ENCODE measurements at regions not wholly inside any gene's neighbourhood (a gene's known extent, or its start where the extent isn't known, plus 50 kb on each side); places are given as distances from the start of the nearest gene placed in this dataset.

DNA sequence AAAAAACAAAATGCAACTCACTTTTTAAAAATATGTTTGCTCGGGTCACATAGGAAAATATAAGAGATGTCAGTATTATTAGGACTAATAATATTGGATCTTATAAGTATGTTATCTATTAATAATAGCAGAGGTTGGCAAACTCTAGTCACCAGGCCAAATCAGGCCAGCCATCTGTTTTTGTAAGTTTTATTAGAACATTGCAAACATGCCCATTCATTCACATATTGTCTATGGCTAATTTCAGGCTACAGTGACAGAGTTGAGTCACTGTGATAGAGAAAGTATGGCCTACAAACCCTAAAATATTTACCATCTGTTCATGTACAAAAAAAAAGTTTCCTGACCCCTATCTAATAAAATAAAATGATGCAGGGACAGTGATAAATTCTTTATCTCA is 97.7 kb upstream of the CDH6 start:
- Histone ChIP-seq H3K9me3 (no peaks in the 10 kb centered on the region), H3K27ac (no peak overlapping the region), H3K4me1 (peaks cover 0 to 6% (median 0%) of the 10 kb centered on the region in 4 donors), H3K36me3 (no peaks in the 10 kb centered on the region), H3K4me3 (no peak overlapping the region), H3K27me3 (no peaks in the 10 kb centered on the region)
- WGBS, 2 donors (ENCODE audit: low coverage in 1 of 2), result 88 to 91% methylated on average over 1 of the region's 1 CpG
- in situ Hi-C loops (cut with MboI; ENCODE audit: low pct_ligation_motif_present in 1 of 4, low pct_unique_long_range_greater_than_20kb in 1 of 4, low sequenced_read_pairs in 3 of 4) (no loop called here), intact Hi-C loops (cut with DNase I; ENCODE audit: low total_unique reads) (no loop called here)
- DNase-seq, result no peak
- TF ChIP-seq POLR2AphosphoS5 (IDR thresholded peaks at IDR 0.05), result no peak
- no peak for TF ChIP-seq POLR2A (IDR thresholded peaks at IDR 0.05)
- TF ChIP-seq, protein P1, sequence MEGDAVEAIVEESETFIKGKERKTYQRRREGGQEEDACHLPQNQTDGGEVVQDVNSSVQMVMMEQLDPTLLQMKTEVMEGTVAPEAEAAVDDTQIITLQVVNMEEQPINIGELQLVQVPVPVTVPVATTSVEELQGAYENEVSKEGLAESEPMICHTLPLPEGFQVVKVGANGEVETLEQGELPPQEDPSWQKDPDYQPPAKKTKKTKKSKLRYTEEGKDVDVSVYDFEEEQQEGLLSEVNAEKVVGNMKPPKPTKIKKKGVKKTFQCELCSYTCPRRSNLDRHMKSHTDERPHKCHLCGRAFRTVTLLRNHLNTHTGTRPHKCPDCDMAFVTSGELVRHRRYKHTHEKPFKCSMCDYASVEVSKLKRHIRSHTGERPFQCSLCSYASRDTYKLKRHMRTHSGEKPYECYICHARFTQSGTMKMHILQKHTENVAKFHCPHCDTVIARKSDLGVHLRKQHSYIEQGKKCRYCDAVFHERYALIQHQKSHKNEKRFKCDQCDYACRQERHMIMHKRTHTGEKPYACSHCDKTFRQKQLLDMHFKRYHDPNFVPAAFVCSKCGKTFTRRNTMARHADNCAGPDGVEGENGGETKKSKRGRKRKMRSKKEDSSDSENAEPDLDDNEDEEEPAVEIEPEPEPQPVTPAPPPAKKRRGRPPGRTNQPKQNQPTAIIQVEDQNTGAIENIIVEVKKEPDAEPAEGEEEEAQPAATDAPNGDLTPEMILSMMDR (IDR thresholded peaks at IDR 0.05), result no peak
- TF ChIP-seq EP300 (IDR thresholded peaks at IDR 0.05; ENCODE audit: low read depth), result no peak

DNA sequence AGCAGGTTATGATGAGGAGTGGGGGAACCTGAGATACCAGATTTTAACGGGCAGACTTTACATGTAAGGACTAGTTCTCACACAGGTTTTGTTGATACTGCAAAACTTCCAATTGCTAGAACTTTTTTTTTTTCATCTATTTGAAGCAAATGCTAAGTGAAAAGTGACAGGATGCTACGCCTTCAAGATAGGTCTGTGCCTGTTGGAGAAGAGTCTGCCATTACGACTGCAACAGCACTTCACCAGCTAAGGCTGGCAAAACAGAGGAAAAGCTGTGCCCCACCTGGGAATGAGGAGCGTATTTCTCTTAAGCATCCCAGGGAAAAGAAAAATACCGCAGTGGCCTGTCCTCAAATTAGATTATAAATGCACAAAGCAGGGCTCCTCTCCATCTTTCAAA is 102.0 kb upstream of the CDH6 start:
- Histone ChIP-seq H3K4me3 (no peak overlapping the region), H3K36me3 (no peaks in the 10 kb centered on the region), H3K27me3 (no peaks in the 10 kb centered on the region), H3K27ac (no peak overlapping the region), H3K4me1 (peaks cover 0 to 4% (median 0%) of the 10 kb centered on the region in 4 donors), H3K9me3 (no peaks in the 10 kb centered on the region)
- intact Hi-C loops (cut with DNase I; ENCODE audit: low total_unique reads) (no loop called here), in situ Hi-C loops (cut with MboI; ENCODE audit: low pct_ligation_motif_present in 1 of 4, low pct_unique_long_range_greater_than_20kb in 1 of 4, low sequenced_read_pairs in 3 of 4) (no loop called here)
- WGBS, 2 donors (ENCODE audit: low coverage in 1 of 2), result 88 to 94% methylated on average over 3 to 5 of the region's 5 CpGs
- TF ChIP-seq POLR2AphosphoS5 (IDR thresholded peaks at IDR 0.05), result no peak
- no peak for TF ChIP-seq EP300 (IDR thresholded peaks at IDR 0.05; ENCODE audit: low read depth)
- TF ChIP-seq POLR2A (IDR thresholded peaks at IDR 0.05), result no peak
- TF ChIP-seq, protein P1 (IDR thresholded peaks at IDR 0.05), result no peak
- no peak for DNase-seq

DNA sequence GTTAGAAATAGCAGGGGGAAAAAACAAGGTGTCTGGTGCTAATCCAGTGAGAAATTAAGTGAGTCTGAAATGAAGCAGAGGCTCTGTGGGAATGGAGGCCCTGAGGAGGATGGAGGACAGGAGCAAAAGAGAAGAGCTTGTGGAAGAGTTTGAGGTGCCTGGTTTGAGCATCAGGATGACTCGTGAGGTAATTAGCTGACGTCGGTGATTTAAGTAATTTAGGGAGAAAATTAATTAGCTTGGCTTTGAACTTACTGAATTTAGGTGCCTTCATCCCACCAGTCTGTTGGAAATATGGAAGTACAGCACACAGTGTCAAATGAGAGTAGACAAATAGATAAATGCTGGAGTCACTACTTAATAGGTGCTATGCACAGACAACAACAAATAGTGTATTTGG is 103.0 kb upstream of the CDH6 start:
- Histone ChIP-seq H3K4me1 (no peaks in the 10 kb centered on the region), H3K27ac (no peak overlapping the region), H3K9me3 (no peaks in the 10 kb centered on the region), H3K4me3 (no peak overlapping the region), H3K36me3 (no peaks in the 10 kb centered on the region), H3K27me3 (no peaks in the 10 kb centered on the region)
- 83 to 96% methylated on average over 2 to 3 of the region's 3 CpGs for WGBS, 2 donors (ENCODE audit: low coverage in 1 of 2)
- no peak for TF ChIP-seq POLR2A (IDR thresholded peaks at IDR 0.05)
- TF ChIP-seq, protein P1 (IDR thresholded peaks at IDR 0.05), result no peak
- TF ChIP-seq EP300 (IDR thresholded peaks at IDR 0.05; ENCODE audit: low read depth), result no peak
- no peak for TF ChIP-seq POLR2AphosphoS5 (IDR thresholded peaks at IDR 0.05)
- no peak for DNase-seq
- in situ Hi-C loops (cut with MboI; ENCODE audit: low pct_ligation_motif_present in 1 of 4, low pct_unique_long_range_greater_than_20kb in 1 of 4, low sequenced_read_pairs in 3 of 4), result no loop called here
- intact Hi-C loops (cut with DNase I; ENCODE audit: low total_unique reads), result no loop called here

DNA sequence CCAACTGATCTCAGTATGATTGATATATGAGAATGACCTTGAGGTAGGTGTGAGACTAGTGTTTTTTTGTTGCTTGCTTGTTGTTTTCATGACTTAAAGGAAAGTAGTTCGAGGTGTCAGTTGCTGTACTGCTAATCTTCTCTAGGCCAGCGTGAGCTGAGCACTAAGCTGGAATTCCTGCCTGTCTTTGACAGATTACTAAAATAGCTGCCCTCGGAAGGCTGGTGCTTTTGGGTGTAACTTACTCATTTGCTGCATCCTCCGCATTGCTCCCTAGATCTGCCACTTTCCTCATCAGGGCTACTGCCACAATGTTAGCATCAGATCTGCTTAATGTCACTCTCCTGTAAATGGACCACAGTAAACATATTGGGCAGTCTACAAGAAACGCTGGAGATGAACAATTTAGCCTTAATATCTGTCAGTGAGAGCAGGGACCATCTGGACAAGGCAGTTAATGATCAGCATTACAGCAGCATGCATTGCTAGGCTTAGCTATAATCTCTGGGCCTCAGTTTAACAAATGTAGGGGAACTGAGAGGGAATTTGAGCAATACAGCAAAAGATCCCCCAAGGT is 106.6 kb upstream of the CDH6 start:
- 67% methylated on average over 3 to 5 of the region's 5 CpGs for WGBS, 2 donors (ENCODE audit: low coverage in 1 of 2)
- Histone ChIP-seq H3K4me1 (no peaks in the 10 kb centered on the region), H3K4me3 (no peak overlapping the region), H3K9me3 (no peaks in the 10 kb centered on the region), H3K36me3 (no peaks in the 10 kb centered on the region), H3K27me3 (no peaks in the 10 kb centered on the region), H3K27ac (no peak overlapping the region)
- no peak for DNase-seq
- TF ChIP-seq, protein P1 (IDR thresholded peaks at IDR 0.05), result no peak
- TF ChIP-seq POLR2AphosphoS5 (IDR thresholded peaks at IDR 0.05) (no peak), POLR2A (IDR thresholded peaks at IDR 0.05) (no peak), EP300 (IDR thresholded peaks at IDR 0.05; ENCODE audit: low read depth) (no peak)
- intact Hi-C loops (cut with DNase I; ENCODE audit: low total_unique reads) (no loop called here), in situ Hi-C loops (cut with MboI; ENCODE audit: low pct_ligation_motif_present in 1 of 4, low pct_unique_long_range_greater_than_20kb in 1 of 4, low sequenced_read_pairs in 3 of 4) (no loop called here)
